ENCODE measurements at regions not wholly inside any gene's neighbourhood (a gene's known extent, or its start where the extent isn't known, plus 50 kb on each side); places are given as distances from the start of the nearest gene placed in this dataset.

DNA sequence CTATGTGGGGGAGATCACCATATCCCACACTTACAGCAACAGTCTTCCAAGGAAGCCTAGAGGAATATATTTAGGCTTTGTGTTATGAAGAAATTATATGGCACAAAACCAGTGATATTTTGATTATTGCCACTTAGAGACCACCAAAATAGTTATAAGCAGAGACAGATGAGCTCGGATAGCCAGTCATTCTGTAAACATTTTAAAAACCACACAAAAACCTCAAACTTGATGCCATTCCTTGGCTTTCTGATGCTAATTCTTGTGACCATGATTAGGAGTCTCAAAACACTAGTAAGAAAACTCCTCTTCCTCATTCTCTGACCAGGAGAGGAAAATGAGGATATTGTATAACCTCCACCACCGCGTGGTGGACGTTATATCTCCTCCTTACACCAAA lies 496.4 kb downstream of the FOXO1 start:
- no peak for DNase-seq (ENCODE audit: low read depth)

DNA sequence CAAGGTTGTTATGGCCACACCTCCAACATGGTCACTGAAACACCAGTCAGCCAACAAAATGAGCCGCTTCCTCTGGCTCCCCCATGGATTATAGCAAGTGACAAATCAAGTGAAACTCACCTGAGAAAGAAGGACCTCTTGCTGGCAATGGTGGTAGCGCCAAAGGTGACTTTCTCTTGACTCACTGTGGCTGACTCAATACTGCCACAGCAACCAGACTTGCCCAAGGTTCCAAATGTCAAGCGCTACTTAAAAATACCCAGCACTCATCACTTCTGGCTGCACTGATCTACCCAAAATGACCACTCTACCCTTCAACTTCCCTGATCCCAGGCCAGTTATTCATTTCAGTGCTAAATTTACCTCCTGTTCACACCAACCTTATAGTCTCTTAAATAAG lies 495.5 kb downstream of the FOXO1 start:
- DNase-seq (ENCODE audit: low read depth) = no peak

DNA sequence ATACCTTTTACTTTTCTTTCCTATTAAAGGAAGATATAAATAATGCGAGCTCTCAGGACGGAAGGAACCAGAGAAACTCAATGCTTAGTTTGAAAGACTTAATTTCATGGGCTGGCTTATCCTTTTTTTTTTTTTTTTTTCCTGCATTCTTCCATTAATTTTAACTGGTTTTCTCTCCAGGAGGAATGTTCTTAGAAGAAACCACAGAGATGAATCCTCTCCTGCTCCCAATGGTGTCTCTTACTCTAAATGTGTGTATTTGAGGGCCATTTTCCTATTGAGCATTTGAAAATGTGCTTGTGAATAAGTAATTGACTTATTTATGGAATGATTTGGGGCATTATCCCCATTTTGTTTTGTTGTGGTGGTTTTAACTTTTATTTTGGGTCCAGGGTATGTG lies 494.9 kb downstream of the FOXO1 start:
- DNase-seq (ENCODE audit: low read depth) = no peak

DNA sequence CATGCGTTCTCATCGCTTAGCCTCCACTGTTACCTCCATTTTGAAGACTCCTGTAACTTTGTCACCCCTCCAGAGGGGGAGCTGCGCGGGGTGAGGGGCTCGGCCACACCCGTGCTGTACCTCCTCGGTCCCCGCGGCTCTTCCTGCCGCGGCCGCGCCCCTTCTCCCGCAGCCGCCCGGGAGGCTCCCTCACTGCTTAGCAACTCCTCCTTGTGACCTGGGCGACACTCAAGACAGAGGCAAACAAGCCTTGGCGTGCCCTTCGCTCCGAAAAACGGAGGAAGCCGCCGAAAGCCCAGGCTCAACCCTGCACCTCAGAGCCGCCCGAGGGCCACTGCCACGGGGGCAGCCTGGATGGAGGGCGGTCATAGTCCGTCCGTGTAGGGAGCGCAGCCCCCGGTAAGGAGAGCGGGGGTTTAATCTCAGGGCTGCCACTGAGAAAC lies 494.3 kb downstream of the FOXO1 start:
- no peak for DNase-seq (ENCODE audit: low read depth)

DNA sequence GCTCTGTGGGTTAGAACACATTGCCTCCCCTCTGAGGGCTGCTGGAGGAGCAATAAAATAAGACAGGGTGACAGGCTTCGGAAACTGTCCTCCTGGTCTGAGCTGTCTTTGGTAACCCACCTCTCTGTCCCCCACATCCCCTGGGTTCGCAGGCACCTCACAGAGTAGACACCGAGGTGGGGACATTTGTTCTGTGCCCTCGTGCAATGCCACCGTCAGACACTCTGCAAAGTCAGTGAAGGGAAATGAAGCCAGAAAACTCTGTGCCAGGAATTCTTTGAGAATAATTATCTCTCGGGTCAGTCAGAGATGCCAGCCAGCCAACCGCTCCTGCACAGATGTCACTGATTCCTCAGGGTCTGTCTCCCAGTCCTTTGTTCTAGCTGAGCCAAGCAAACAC lies 493.6 kb downstream of the FOXO1 start:
- DNase-seq (ENCODE audit: low read depth) = no peak

DNA sequence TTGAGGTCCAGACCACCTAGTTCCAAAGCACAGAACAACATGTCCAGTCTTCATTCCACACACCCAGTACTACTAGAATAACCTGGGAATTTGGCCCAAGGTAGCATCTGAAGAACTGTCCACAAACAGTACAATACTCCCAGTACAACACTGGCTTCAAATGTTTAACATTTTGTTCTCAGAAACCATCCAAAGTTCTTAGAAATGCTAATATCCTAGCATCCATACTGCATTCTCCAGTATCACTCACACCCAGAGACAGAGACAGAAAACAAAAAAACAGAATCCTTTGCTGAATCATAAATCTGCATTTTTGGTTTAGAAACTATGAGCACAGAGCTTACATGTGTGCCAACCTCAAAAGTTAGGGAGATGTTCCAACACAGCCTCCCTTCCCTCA lies 490.8 kb downstream of the FOXO1 start:
- DNase-seq (ENCODE audit: low read depth) = no peak

DNA sequence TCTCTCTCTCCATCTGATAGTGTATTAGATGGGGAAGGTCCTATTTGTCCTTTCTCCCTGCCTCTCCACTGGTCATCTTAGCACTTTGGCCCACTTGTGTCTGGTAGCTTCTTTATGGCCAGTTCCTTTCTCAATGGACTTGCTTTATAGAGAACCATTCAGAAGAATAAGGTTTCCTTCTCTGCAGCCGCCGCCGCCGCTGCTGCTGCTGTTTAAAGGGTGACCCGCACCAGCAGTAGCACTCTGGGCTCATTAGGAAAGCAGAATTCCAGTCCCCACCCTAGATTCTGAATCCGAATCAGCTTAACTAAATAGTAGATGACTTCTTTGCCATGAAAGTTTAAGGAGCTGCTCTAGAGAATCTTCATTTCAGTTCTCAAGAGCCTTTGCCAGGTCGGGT lies 490.2 kb downstream of the FOXO1 start:
- DNase-seq (ENCODE audit: low read depth) = no peak

DNA sequence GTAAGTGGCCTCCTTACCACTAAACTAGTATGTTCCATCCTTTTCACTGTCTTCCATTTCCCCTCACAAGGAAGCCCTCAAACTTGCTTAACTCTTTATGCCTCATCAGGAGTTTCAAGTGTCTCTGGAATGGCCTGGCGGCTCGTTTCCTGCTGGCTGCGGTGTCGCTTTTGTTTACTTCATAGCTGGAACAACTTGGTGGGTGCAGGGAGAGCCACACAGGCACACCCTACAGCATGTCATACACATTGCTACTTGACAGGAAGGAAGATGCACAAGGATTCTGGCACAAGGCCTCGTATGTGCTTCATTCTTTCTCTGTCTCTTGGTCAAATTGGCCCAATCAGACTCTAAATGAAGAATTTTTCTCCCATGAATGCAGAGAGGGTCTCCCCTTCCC lies 488.3 kb downstream of the FOXO1 start:
- no peak for DNase-seq (ENCODE audit: low read depth)

DNA sequence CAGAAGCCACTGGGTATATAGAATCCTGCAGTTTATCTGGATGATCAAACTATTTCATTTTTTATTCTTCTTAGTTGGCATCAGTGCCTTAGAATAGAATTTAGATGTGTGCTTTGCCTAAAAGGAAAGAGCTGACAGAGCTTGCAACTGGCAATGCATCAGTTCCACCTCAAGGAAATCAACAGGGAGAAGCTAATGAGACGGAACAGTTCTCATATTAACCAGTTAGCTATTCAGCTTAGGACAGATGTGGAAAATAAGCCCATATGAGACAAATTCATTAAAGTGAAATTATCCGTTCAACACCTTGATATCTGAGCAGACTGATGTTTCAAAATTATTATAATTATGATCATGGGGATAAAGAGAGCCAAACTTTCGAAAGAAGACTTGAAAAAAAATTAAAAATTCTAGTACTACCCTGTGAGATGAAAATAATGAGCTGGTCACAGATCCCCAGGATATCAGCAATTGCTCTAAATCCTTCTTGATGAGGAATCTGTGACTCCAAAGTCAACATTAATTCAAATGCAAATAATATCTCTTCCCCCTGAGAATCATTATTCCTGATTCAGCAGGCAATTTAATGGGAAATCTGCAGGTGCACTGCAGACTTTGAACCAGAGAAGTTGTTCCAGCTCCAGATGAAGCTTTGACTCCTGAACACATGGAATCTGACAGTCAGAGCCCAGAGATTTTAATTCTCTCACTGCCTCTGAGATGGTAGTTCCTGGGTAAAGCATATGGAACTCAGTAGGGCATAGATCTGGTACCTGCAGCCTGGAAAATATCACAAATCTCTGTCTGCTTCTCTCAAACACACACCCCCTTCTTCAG lies 486.8 kb downstream of the FOXO1 start:
- no peak for DNase-seq (ENCODE audit: low read depth)

DNA sequence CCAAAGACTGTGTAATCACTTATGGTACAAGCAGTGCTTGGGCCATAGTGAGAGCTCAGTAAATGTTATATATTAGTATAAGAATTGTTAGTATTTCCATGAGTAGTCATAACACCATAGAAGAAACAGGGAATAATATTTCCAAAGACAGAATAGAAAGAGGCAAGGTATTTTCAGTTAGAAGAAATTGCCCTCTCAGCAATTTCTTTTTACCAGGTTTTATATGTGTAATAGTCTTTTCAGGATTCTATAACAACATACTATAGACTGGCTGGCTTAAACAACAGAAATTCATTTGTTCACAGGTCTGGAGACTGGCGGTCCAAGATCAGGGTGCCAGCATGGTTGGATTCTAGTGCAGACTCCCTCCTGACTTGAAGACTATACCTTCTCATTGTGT lies 485.7 kb downstream of the FOXO1 start:
- no peak for DNase-seq (ENCODE audit: low read depth)

DNA sequence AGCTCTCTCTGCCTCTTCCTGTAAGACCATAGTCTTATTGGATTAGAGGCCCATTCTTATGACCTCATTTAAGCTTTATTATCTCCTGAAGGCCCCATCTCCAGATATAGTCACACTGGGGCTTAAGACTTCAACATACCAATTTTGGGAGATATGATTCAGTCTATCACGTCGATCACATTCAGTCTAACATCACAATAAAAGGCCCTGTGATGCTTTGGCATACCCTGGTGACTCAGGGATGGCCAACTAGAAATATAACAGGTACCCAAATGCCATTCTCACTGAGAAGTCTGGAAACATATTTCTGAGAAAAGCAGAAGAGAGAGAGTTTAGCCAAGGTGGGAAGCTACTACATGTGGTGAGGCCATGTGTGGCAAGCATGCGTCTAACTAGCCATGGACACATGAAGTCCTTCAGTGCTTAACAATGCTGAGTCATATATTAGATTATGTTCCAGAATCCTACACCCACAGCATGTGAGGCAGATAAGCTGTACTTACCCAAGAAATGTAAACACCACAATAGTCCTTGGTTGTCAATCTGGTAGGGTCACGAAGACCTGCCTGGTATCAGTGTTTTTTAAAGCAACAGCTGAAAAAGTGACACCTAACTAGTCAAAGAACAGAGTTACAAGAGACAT lies 485.1 kb downstream of the FOXO1 start:
- DNase-seq (ENCODE audit: low read depth) = no peak

DNA sequence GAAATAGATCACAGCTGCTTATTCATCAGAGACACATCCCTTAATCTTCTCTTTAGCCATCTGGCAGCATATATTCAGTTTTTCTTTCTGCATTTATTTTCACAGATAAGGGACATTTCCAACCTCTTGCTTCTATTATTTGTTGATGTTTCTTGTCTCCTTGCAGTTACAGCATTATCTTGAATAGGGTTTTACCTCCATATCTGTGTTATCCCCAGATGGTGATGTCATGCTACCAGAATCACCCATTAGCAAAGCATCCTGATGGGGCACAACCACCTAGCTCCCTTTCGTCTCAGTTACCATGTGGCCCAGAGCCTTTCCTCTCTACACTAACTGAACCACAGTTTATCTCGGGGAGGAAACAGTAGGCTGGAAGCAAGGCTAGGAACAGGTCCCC lies 483.9 kb downstream of the FOXO1 start:
- no peak for DNase-seq (ENCODE audit: low read depth)

DNA sequence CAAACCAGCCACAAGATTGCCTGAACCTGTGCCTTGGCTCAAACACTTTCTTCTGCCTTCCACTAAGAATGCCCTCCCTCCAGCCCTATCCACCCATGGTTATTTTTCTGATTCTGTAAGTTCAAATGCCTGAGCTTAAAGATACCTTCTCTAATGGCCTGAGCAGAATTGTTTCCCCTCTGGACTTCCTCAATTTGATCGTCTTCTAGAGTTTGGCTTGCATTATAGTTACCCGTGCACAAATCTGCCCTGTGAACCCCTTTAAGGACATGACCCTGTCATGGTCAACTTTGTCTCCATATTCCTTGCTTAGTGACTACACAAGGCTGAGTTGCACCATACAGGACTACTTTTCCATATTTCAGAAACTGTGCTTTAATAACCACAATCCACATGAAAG lies 481.0 kb downstream of the FOXO1 start:
- no peak for DNase-seq (ENCODE audit: low read depth)

DNA sequence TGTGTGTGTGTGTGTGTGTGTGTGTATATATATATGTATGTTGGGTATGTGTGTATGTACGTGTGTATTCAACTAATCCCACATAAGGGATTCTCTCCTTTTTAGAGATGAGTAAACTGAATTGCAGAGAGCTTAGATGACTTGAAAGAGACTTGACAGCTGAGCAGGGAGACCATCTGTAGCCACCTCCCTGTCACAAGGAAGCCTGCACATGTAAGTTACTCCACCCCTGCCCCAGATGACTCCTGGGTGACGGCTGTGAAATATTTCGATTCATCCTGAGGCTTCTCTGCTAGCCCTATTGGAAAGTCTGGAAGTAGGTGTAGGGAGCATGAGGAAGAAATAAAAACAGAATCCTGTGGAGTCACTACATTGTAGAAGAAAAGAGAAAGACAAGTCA lies 480.4 kb downstream of the FOXO1 start:
- DNase-seq (ENCODE audit: low read depth) = no peak

DNA sequence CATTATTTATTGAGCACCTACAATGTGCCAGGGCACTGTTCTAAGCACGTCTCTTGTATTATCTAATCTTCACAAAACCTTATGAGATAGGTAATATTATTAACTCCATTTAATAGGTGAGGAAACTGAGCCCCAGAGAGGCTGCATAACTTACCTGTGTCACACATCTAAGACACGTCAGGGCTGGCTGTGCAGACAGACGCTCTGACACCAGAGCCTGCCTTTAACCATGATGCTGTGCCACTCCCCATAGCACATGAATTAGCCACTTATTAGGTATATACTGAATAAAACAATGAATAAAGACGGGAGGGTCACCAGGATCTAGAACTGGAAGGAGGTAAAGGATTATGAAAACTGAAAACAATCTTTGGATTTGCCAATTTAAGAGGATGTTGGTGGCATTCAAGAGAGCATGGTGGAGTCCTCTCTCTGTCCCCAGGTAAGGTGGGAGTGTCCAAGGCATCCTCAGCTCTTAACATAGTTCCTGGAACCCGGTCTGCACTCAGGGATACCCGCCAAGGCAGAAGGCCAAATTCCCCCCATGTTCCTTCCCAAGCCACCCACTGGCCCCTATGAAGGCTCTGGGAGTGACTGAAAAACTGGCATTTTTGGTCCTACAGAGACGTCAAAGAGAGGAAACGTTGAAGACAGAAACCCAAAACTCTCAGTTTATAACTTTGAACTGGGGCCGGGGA lies 479.7 kb downstream of the FOXO1 start:
- DNase-seq (ENCODE audit: low read depth) = no peak

DNA sequence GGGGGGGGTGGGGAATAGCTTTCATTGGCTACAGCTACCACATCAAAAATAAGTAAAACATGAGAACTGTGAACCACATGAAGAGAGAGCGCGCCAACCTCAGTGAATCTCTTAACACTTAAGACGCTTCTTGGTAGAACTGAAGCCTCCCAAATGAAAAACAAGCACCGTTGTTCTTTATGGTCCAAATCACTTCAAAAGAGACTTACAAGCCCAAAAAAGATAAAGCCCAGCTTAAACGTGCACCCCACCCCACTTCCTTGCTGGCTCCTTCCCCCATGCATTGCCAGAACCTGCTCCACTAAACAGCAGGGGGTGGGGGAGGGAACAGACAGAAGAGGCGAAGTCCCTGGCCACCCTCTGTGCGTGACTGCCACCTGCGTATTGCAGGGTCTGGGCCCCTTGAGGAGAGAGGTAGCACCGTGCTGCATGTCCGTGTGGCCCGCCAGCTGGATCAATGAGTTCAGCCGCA lies 479.1 kb downstream of the FOXO1 start:
- no peak for DNase-seq (ENCODE audit: low read depth)

DNA sequence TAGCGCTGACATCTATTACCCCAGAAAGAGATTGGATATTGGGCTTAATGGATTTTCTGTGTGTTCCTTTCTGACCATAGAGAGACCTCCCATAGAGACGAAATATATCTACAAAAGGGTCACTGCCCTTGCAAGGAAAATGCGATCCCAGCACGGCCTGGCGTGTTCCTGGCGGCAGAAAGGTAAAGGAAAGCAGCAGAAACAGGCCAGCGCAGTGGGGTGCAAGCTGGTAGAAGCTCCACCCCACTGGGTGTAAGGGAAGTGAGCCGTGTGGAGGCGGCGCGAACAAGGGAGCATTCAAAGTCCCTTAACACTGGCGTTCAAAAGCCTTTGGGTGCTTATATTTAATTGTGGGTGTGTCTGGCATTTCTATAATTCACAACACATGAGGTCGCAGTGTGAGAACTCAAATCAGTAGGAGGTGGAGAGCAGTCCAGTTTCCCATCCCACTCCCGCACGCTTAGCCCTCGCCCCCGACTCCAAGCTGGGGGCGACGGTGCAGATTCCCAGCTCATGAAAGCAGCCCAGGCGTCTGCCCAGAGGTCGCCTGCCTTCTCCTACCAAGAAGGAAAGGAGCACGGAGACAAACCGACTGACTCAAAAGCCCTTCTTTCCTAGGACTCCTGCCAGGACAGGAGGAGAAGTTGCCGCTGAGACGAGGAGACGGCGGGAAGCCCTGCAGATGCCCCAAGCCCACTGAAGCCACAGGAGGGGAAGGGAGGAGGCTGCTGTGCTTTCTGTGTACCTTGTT lies 478.4 kb downstream of the FOXO1 start:
- DNase-seq (ENCODE audit: low read depth) = no peak

DNA sequence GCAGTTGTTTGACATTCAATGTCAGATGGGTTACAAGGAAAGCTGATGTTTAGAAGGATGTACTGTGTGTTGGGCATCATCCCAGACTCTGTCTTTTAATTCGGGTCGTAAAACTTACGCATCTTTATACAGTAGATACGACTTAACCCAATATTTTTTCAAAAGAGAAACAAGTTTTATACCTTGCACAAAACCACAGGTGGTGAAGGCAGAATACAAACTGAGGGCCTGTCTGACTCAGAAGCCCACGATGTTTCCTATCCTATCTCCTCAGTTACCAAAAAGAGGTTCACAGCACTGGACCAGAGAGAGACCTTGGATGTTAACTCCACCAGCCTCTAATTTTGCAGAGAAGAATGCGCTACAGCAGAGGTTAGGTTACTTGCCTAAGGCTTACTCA lies 477.0 kb downstream of the FOXO1 start:
- DNase-seq (ENCODE audit: low read depth) = no peak

DNA sequence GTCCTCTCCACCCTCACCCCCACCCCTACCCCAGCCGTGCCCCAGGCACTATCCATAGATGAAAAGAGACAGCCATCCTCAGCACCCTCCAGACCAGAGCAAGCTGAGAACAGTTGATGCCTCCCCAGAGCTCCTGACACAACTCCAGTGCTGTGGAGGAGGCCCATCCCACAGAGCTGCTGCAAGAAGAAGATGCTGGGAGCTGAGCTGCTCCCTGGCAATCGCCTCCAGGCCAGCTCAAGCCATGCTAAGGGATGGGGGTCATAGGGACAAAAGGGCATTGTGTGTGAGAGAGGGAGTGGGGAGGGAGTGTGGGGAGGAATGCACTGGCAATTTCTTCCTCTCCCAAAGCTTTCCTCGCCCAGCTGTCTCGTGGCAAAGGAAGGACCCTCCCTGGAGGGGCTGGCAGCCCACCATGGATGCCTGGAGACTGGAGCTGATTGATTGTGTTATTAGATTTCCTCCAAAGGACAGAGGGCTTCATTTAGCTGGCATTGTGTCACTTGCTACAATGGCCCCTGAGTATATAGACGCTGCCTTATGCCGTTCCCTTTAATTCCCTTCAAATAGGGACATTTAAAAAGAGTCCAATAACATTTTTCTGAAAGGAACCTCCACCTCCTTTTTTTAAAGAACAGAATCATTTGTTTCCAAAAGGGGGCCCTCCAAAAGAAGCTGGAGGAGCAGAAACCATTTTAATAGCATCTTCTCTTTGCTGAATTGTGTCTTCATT lies 476.4 kb downstream of the FOXO1 start:
- DNase-seq (ENCODE audit: low read depth) = no peak

DNA sequence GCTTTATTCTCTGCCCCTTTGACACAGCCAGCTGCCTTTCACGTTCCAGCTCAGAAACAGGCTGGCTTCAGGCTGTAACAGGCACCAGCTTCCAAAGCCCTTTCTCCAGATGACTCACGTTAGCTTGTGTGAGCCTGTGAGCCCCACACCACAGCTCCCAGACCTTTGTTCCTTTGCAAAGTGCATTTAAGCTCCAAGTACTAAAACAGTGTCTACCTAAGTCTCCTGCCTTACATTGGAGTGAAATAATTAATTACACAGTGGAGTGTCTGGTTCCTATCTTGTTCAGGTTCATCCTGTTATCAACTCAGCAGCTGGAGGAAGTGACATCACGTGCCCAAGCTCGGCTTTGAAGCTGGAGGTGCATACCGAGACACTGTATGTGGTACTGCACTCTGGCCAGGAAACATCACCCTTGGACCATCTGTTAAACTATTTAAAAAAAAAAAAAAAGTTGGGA lies 475.8 kb downstream of the FOXO1 start:
- DNase-seq (ENCODE audit: low read depth) = peak; percentile 48

DNA sequence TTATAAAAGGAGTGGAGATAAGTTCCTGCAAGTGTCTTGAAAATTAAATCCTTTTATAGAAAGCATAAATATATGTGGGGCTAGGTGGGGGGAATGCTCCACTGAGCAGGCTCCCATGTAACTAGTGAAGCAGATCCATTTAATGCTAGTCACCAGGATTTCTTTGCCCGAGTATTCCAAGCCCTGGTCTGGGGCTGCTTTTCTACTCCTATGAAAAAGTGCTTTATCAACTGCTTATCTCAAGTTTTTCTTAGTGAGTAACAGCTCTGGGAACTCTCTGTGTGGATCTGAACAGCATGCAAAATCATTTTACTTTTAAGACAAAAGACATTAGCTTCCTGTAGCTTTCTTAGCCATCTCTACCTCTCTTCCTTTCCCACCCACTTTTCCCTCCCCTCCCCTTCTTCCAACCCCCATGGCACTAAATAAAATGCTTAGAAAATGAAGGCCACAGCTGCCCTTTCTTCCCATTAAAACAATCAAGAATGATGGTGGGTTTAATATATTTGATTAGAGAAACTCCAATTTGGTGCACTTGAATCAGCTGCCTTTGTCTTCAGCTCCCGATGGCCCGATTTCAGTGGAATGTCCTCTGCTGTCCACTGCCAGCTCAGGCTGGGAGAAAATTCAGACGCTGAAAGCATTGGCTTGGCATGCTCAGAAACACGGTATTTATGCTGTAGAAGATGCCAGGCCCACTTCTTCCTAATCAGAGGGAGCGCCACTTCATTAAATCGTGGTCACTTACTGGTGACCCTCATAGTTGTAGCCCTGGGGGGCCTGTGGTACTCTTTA lies 475.1 kb downstream of the FOXO1 start:
- no peak for DNase-seq (ENCODE audit: low read depth)
